HG03097 (cell line): ENCODE measurements at regions not wholly inside any gene's neighbourhood (a gene's known extent, or its start where the extent isn't known, plus 50 kb on each side); places are given as distances from the start of the nearest gene placed in this dataset.
"Not testable (repeated sequence)": the region's sequence is repeated elsewhere in the genome, so short reads cannot be mapped to it uniquely, and the experiment has no call there.

Experiments
- ATAC-seq: cut with Tn5 transposase; IDR thresholded peaks from one replicate; pipeline ENCODE4 v1.9.1; 2021; ENCODE audit not compliant: unreplicated experiment, low FRiP score

GRCh38 chr12:4822572-4822971 is 87.1 kb upstream of the KCNA1 start:
- ATAC-seq, result no peak

- no peak for ATAC-seq
Observed at GRCh38 chr12:4824380-4824779, 85.3 kb upstream of the KCNA1 start.

GRCh38 chr12:4825011-4825858 is 84.5 kb upstream of the KCNA1 start:
- no peak for ATAC-seq

- ATAC-seq, result no peak
Observed at GRCh38 chr12:4826909-4827308, 82.8 kb upstream of the KCNA1 start.

GRCh38 chr12:4828176-4828575 is 81.5 kb upstream of the KCNA1 start:
- ATAC-seq, result no peak

GRCh38 chr12:4829161-4829792 is 80.4 kb upstream of the KCNA1 start:
- peak; percentile 72 for ATAC-seq

GRCh38 chr12:4829793-4830162 is 79.9 kb upstream of the KCNA1 start:
- no peak for ATAC-seq

GRCh38 chr12:4830556-4831210 is 79.0 kb upstream of the KCNA1 start:
- ATAC-seq, result no peak

- no peak for ATAC-seq
Observed at GRCh38 chr12:4833053-4833452, 76.7 kb upstream of the KCNA1 start.

- ATAC-seq, result no peak
Observed at GRCh38 chr12:4833524-4833923, 76.2 kb upstream of the KCNA1 start.

GRCh38 chr12:4842401-4842800 is 67.3 kb upstream of the KCNA1 start:
- not testable (repeated sequence) for ATAC-seq

- ATAC-seq, result no peak
Observed at GRCh38 chr12:4843907-4844306, 65.8 kb upstream of the KCNA1 start.

GRCh38 chr12:4847713-4848112 is 62.0 kb upstream of the KCNA1 start:
- ATAC-seq, result no peak

- no peak for ATAC-seq
Observed at GRCh38 chr12:4849115-4849541, 60.6 kb upstream of the KCNA1 start.

GRCh38 chr12:4849795-4850345 is 59.8 kb upstream of the KCNA1 start:
- no peak for ATAC-seq

GRCh38 chr12:4850857-4851380 is 58.8 kb upstream of the KCNA1 start:
- no peak for ATAC-seq

- no peak for ATAC-seq
Observed at GRCh38 chr12:4852308-4852707, 57.4 kb upstream of the KCNA1 start.

GRCh38 chr12:4852911-4853310 is 56.8 kb upstream of the KCNA1 start:
- no peak for ATAC-seq

GRCh38 chr12:4855121-4855924 is 54.4 kb upstream of the KCNA1 start:
- no peak for ATAC-seq

GRCh38 chr12:4856596-4856995 is 53.1 kb upstream of the KCNA1 start:
- ATAC-seq, result no peak
